H1 (cell line): ENCODE measurements at regions not wholly inside any gene's neighbourhood (a gene's known extent, or its start where the extent isn't known, plus 50 kb on each side); places are given as distances from the start of the nearest gene placed in this dataset.

Source experiments
- CTCF ChIA-PET: fragments of 300-600 bp; sonication (Branson Sonifier 250); formaldehyde crosslinking; loops from one replicate; lab custom pipeline; 2021; ENCODE audit not compliant: partially characterized antibody; lab: Charles Lee
- POLR2A ChIA-PET: fragments of 300-600 bp; sonication (Branson Sonifier 250); formaldehyde crosslinking; loops from one replicate; lab custom pipeline; 2021; ENCODE audit warnings: inconsistent platforms; ENCODE audit not compliant: partially characterized antibody; lab: Charles Lee
- DNase-seq, 2 experiments: peaks; one replicate each; pipeline versions ENCODE4 v3.0.0 to v3.0.0-alpha.2; 2010 to 2022; ENCODE audit warnings: low spot score in 2 of 2, low read depth in 1 of 2, mixed read lengths in 1 of 2
- FAIRE-seq: peaks from 2 replicates; lab custom pipeline; 2011; peaks lifted over from hg19 to GRCh38; lab: Jason Lieb, UNC
- H2AFZ ChIP-seq: 2 replicates; pipeline ENCODE4 v1.8.1; 2012; ENCODE audit warnings: low read length, inconsistent platforms
- H2AK5ac ChIP-seq: 2 replicates; pipeline ENCODE4 v1.6.1; 2013; ENCODE audit warnings: low read depth, low read length
- H2BK120ac ChIP-seq: replicated peaks from 2 replicates; pipeline ENCODE3; 2013; ENCODE audit warnings: low read depth, low read length, inconsistent platforms
- H2BK12ac ChIP-seq: 2 replicates; pipeline ENCODE4 v1.6.1; 2013; ENCODE audit warnings: low read depth, low read length
- H2BK15ac ChIP-seq: 2 replicates; pipeline ENCODE4 v1.6.1; 2013; ENCODE audit warnings: low read length
- H2BK20ac ChIP-seq: 2 replicates; pipeline ENCODE4 v1.6.1; 2013; ENCODE audit warnings: low read length
- H2BK5ac ChIP-seq: 2 replicates; pipeline ENCODE4 v1.6.1; 2013; ENCODE audit warnings: low read depth, low read length
- H3K14ac ChIP-seq: 2 replicates; pipeline ENCODE4 v1.6.1; 2013; ENCODE audit warnings: inconsistent platforms; ENCODE audit not compliant: insufficient read length
- H3K18ac ChIP-seq: 2 replicates; pipeline ENCODE4 v1.6.1; 2013; ENCODE audit warnings: low read length; ENCODE audit errors: extremely low read depth
- H3K23ac ChIP-seq: 2 replicates; pipeline ENCODE4 v1.6.1; 2013; ENCODE audit warnings: inconsistent platforms; ENCODE audit not compliant: insufficient read length
- H3K23me2 ChIP-seq: 2 replicates; pipeline ENCODE4 v1.6.1; 2013; ENCODE audit warnings: low read depth, low read length
- H3K27ac ChIP-seq: 2 replicates; pipeline ENCODE4 v1.6.1; 2011; ENCODE audit warnings: low read depth, low read length, inconsistent platforms
- H3K27me3 ChIP-seq, 4 experiments: replicated peaks in 1 of 4; 1 replicate in 1 of 4; 2 replicates in 3 of 4; pipeline versions ENCODE4 v1.6.1 to v1.8.1; 2011 to 2013; ENCODE audit warnings: low read length in 3 of 4, mild to moderate bottlenecking in 3 of 4, inconsistent platforms in 2 of 4, mixed read lengths in 2 of 4, moderate library complexity in 1 of 4; ENCODE audit not compliant: control insufficient read depth in 3 of 4, insufficient read depth in 3 of 4; ENCODE audit errors: extremely low read depth in 1 of 4
- H3K36me3 ChIP-seq, 4 experiments: 2 replicates each; pipeline versions ENCODE4 v1.6.1 to v1.8.1; 2011 to 2013; ENCODE audit warnings: mild to moderate bottlenecking in 4 of 4, low read length in 3 of 4, moderate library complexity in 2 of 4, control low read depth in 1 of 4, inconsistent platforms in 1 of 4; ENCODE audit not compliant: insufficient read depth in 4 of 4, control insufficient read depth in 2 of 4
- H3K4ac ChIP-seq: replicated peaks from 2 replicates; pipeline ENCODE3; 2013; ENCODE audit warnings: low read length, low read depth, mixed read lengths, inconsistent platforms; ENCODE audit not compliant: insufficient read length
- H3K4me1 ChIP-seq, 4 experiments: replicated peaks in 1 of 4; 1 replicate in 1 of 4; 2 replicates in 3 of 4; pipeline versions ENCODE4 v1.6.1 to v1.8.1; 2011 to 2013; ENCODE audit warnings: low read length in 3 of 4, inconsistent platforms in 2 of 4, mixed read lengths in 1 of 4; ENCODE audit not compliant: insufficient read depth in 4 of 4, control insufficient read depth in 3 of 4
- H3K4me2 ChIP-seq, 2 experiments: 2 replicates each; pipeline versions ENCODE4 v1.6.1 to v1.8.1; 2011 to 2013; ENCODE audit warnings: low read depth in 2 of 2, low read length in 2 of 2, control low read depth in 1 of 2, inconsistent platforms in 1 of 2, mild to moderate bottlenecking in 1 of 2; ENCODE audit not compliant: insufficient read depth in 1 of 2
- H3K4me3 ChIP-seq, 4 experiments: fragments of 200-600, 300-600 bp in 1 of 4; sonication (generic), shearing (Covaris generic), sonication (Bioruptor Twin) in 1 of 4; 2 replicates each; pipeline versions ENCODE4 v1.5.1 to v1.8.1; 2011 to 2016; ENCODE audit warnings: low read length in 4 of 4, low read depth in 3 of 4, control low read depth in 2 of 4, inconsistent platforms in 2 of 4, mild to moderate bottlenecking in 2 of 4, mixed read lengths in 1 of 4, moderate library complexity in 1 of 4; ENCODE audit not compliant: insufficient read depth in 2 of 4; ENCODE audit errors: extremely low read depth in 1 of 4
- H3K56ac ChIP-seq: replicated peaks from 2 replicates; pipeline ENCODE3; 2013; ENCODE audit warnings: low read depth, mild to moderate bottlenecking, mixed read lengths, low read length, inconsistent platforms; ENCODE audit not compliant: insufficient read length
- H3K79me1 ChIP-seq: 2 replicates; pipeline ENCODE4 v1.6.1; 2013; ENCODE audit warnings: low read depth, low read length, control low read depth
- H3K79me2 ChIP-seq, 2 experiments: 2 replicates each; pipeline versions ENCODE4 v1.6.1 to v1.8.1; 2012 to 2013; ENCODE audit warnings: low read length in 2 of 2, mild to moderate bottlenecking in 2 of 2, inconsistent platforms in 1 of 2; ENCODE audit not compliant: insufficient read depth in 2 of 2, control insufficient read depth in 1 of 2
- H3K9ac ChIP-seq, 4 experiments: replicated peaks in 1 of 4; 1 replicate in 1 of 4; 2 replicates in 3 of 4; pipeline versions ENCODE4 v1.6.1 to v1.8.1; 2011 to 2013; ENCODE audit warnings: low read depth in 3 of 4, low read length in 3 of 4, control low read depth in 2 of 4, mild to moderate bottlenecking in 2 of 4, moderate library complexity in 2 of 4, inconsistent platforms in 1 of 4; ENCODE audit errors: extremely low read depth in 1 of 4
- H3K9me3 ChIP-seq, 2 experiments: 2 replicates each; pipeline versions ENCODE4 v1.6.1 to v1.8.1; 2012 to 2013; ENCODE audit warnings: mild to moderate bottlenecking in 2 of 2, moderate library complexity in 2 of 2, control low read depth in 1 of 2, inconsistent platforms in 1 of 2, low read depth in 1 of 2, low read length in 1 of 2, mixed read lengths in 1 of 2; ENCODE audit not compliant: insufficient read depth in 2 of 2
- H4K20me1 ChIP-seq, 2 experiments: replicated peaks in 1 of 2; 2 replicates each; pipeline versions ENCODE3 to v1.8.1; 2011 to 2013; ENCODE audit warnings: inconsistent platforms in 2 of 2, low read length in 2 of 2, mild to moderate bottlenecking in 1 of 2; ENCODE audit not compliant: insufficient read depth in 2 of 2, control insufficient read depth in 1 of 2
- H4K5ac ChIP-seq: 2 replicates; pipeline ENCODE4 v1.6.1; 2013; ENCODE audit warnings: low read length, low read depth, mixed read lengths, inconsistent platforms; ENCODE audit not compliant: insufficient read length
- H4K8ac ChIP-seq: 2 replicates; pipeline ENCODE4 v1.8.0; 2013; ENCODE audit warnings: mild to moderate bottlenecking, moderate library complexity, low read length, inconsistent platforms; ENCODE audit not compliant: insufficient read depth; ENCODE audit errors: extremely low read depth
- H4K91ac ChIP-seq: replicated peaks from 2 replicates; pipeline ENCODE3; 2013; ENCODE audit warnings: low read length, mixed read lengths, inconsistent platforms; ENCODE audit not compliant: insufficient read length
- ATF2 ChIP-seq: IDR thresholded peaks from 2 replicates; pipeline ENCODE4 v1.6.1; 2012; ENCODE audit warnings: low read length, inconsistent platforms
- CTBP2 ChIP-seq: IDR thresholded peaks from 2 replicates; pipeline ENCODE4 v1.7.0; 2011; ENCODE audit warnings: borderline replicate concordance, mild to moderate bottlenecking, moderate library complexity, mixed read lengths, low read length; ENCODE audit not compliant: insufficient read depth, insufficient read length
- EP300 ChIP-seq, 2 experiments: IDR thresholded peaks; 1 replicate in 1 of 2; 2 replicates in 1 of 2; pipeline ENCODE4 v1.6.1; 2011 to 2012; ENCODE audit warnings: low read depth in 2 of 2, low read length in 2 of 2, mild to moderate bottlenecking in 2 of 2, borderline replicate concordance in 1 of 2, inconsistent platforms in 1 of 2, moderate library complexity in 1 of 2
- GTF2F1 ChIP-seq: IDR thresholded peaks from 2 replicates; pipeline ENCODE4 v1.6.1; 2012; ENCODE audit warnings: low read depth, low read length, improper control_type of control experiment, borderline replicate concordance
- KDM4A ChIP-seq: IDR thresholded peaks from one replicate; pipeline ENCODE4 v1.7.1; 2012; ENCODE audit warnings: low read depth, mild to moderate bottlenecking, moderate library complexity, low read length, inconsistent platforms; ENCODE audit not compliant: severe bottlenecking
- KDM5A ChIP-seq: fragments of 200-600 bp; IDR thresholded peaks from 2 replicates; pipeline ENCODE4 v1.7.1; 2012; ENCODE audit warnings: mild to moderate bottlenecking, low read length, inconsistent platforms, mixed read lengths
- PHF8 ChIP-seq: fragments of 200-600 bp; sonication (generic); conservative IDR thresholded peaks from 2 replicates; pipeline ENCODE4 v1.7.1; 2012; ENCODE audit warnings: low read depth, mild to moderate bottlenecking, inconsistent platforms, low read length, moderate library complexity
- SIN3A ChIP-seq, 2 experiments: IDR thresholded peaks in 1 of 2; conservative IDR thresholded peaks in 1 of 2; 2 replicates each; pipeline ENCODE4 v1.6.1; 2011 to 2012; ENCODE audit warnings: low read length in 2 of 2, improper control_type of control experiment in 1 of 2, low read depth in 1 of 2, mild to moderate bottlenecking in 1 of 2
- SIX5 ChIP-seq: IDR thresholded peaks from 2 replicates; pipeline ENCODE4 v1.6.1; 2011; ENCODE audit warnings: mild to moderate bottlenecking, low read depth, low read length
- SUZ12 ChIP-seq: fragments of 200-600 bp; sonication (generic); IDR thresholded peaks from 2 replicates; pipeline ENCODE4 v1.6.1; 2012; ENCODE audit warnings: mild to moderate bottlenecking, inconsistent platforms, low read length, moderate library complexity, mixed read lengths
- WGBS, 2 experiments: shearing (Covaris generic) in 1 of 2; methylation state at CpG; one replicate each; pipeline versions ENCODE4 v1.1.6 to v1.1.7; 2013 to 2015; ENCODE audit warnings: low lambda C conversion rate in 2 of 2, mixed read lengths in 2 of 2, inconsistent platforms in 1 of 2, low coverage in 1 of 2, missing lambda C conversion rate in 1 of 2; ENCODE audit not compliant: insufficient replicate concordance in 2 of 2, insufficient coverage in 1 of 2, insufficient read length in 1 of 2; ENCODE audit errors: extremely low coverage in 1 of 2, missing lambda C conversion rate in 1 of 2; 5-methylcytosine and 5-hydroxymethylcytosine counted together
- TF ChIP-seq, protein P1 (sequence below): IDR thresholded peaks from 2 replicates; pipeline ENCODE4 v1.6.1; 2012; ENCODE audit warnings: inconsistent platforms

DNA sequence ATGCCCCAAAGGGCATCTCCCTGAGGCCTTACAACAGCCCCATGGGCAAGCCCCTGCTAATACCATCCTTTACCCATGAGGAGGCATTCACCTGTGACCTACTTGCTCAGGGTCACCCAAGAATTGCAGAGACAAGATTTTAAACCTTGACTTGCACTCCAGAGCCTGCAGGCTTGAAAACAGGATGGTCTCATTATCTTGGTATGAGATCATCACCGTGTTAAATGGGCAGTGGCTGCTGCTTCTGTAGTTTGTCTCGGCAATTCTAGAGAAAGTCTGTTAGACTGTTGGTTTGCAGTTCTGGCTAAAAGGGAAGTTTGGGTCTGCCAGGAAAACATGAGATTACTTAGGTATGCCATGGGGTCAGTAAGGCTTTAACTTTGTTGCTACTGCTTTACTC is 698.9 kb downstream of the GALR1 start:
- H3K9me3 ChIP-seq, result no peaks in the 10 kb centered on the region
- WGBS, 2 experiments, result 95% methylated on average over 2 of the region's 2 CpGs; no CpG with 5 or more reads in 1 of the 2 experiments
- H3K79me2 ChIP-seq, result no peaks in the 10 kb centered on the region
- H3K9ac ChIP-seq, result no peak overlapping the region
- no peaks in the 10 kb centered on the region for H3K79me1 ChIP-seq
- H4K91ac ChIP-seq, result no peak overlapping the region
- H2AK5ac ChIP-seq, result no peak overlapping the region
- no peak overlapping the region for H3K4me3 ChIP-seq
- TF ChIP-seq PHF8 (no peak), EP300 (IDR thresholded peaks at IDR 0.05; ENCODE audit: borderline replicate concordance in 1 of 2, low read depth in 2 of 2, low read length in 2 of 2) (no peak), SIX5 (no peak), CTBP2 (no peak), GTF2F1 (no peak), SIN3A (conservative IDR thresholded peaks at IDR 0.05 in 1 of 2, IDR thresholded peaks at IDR 0.05 in 1 of 2; ENCODE audit: low read depth in 1 of 2, low read length in 2 of 2) (no peak), ATF2 (no peak), KDM4A (no peak), SUZ12 (no peak), KDM5A (no peak)
- TF ChIP-seq, protein P1, sequence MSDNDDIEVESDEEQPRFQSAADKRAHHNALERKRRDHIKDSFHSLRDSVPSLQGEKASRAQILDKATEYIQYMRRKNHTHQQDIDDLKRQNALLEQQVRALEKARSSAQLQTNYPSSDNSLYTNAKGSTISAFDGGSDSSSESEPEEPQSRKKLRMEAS, result no peak
- no peaks in the 10 kb centered on the region for H4K20me1 ChIP-seq
- no peak overlapping the region for H3K23ac ChIP-seq
- no peak overlapping the region for H3K56ac ChIP-seq
- no peak overlapping the region for H2BK15ac ChIP-seq
- H3K4me1 ChIP-seq, result no peaks in the 10 kb centered on the region
- FAIRE-seq (no peak), DNase-seq (no peak)
- H2BK5ac ChIP-seq, result no peak overlapping the region
- H3K4me2 ChIP-seq, result no peak overlapping the region
- H3K14ac ChIP-seq, result no peak overlapping the region
- CTCF ChIA-PET, result interaction anchor here (1.2 kb wide), 1 partner anchor 11 kb away, joined by 3 read pairs; no protein-coding TSS in a partner anchor
- H3K18ac ChIP-seq, result no peak overlapping the region
- POLR2A ChIA-PET, result no interaction called here
- H4K8ac ChIP-seq, result no peak overlapping the region
- H2BK120ac ChIP-seq, result no peak overlapping the region
- H3K4ac ChIP-seq, result no peak overlapping the region
- H2AFZ ChIP-seq, result 0 out of 2 replicates have a peak overlapping the region, but pooled peaks have one; percentile 65
- no peaks in the 10 kb centered on the region for H3K23me2 ChIP-seq
- no peaks in the 10 kb centered on the region for H3K27me3 ChIP-seq
- no peak overlapping the region for H4K5ac ChIP-seq
- no peak overlapping the region for H2BK20ac ChIP-seq
- no peak overlapping the region for H3K27ac ChIP-seq
- no peak overlapping the region for H2BK12ac ChIP-seq
- H3K36me3 ChIP-seq, result no peaks in the 10 kb centered on the region
